ENCODE measurements at regions not wholly inside any gene's neighbourhood (a gene's known extent, or its start where the extent isn't known, plus 50 kb on each side); places are given as distances from the start of the nearest gene placed in this dataset.

DNA sequence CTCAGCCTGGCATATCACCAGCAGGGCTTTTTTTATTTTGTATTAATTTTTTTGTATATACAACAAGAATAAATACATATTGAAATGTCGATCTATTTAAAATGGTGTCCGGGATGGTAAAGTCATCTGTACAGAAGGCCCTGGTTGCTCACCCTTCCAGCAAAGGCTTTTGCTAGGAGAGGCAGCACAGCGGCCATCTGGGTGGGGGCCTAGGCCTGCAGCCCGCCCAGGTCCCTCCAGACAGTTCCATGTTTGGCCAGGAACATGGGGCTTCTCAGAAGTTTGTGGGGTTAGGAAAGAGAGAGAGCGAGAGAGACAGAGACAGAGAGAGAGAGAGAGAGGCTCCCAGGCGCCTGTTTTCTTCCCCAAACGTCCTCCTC is 152.6 kb upstream of the LYZL2 start:
- Mint-ChIP-seq H3K9me3 (no peaks in the 10 kb centered on the region), H3K36me3 (no peaks in the 10 kb centered on the region), H3K4me1 (peaks cover 22% of the 10 kb centered on the region), H3K27ac (no peak overlapping the region), H3K27me3 (ENCODE audit: low read depth) (peaks cover 28% of the 10 kb centered on the region), H3K4me3 (no peak overlapping the region)
- no peak for TF ChIP-seq CTCF (IDR thresholded peaks at IDR 0.05; ENCODE audit: unreplicated experiment)
- DNase-seq (ENCODE audit: low spot score in 2 of 2, unreplicated experiment in 2 of 2), result no peak

- Mint-ChIP-seq H3K27me3 (ENCODE audit: low read depth) (peaks cover 32% of the 10 kb centered on the region), H3K4me1 (peaks cover 22% of the 10 kb centered on the region), H3K4me3 (no peak overlapping the region), H3K36me3 (no peaks in the 10 kb centered on the region), H3K27ac (no peak overlapping the region), H3K9me3 (no peaks in the 10 kb centered on the region)
- no peak for TF ChIP-seq CTCF (IDR thresholded peaks at IDR 0.05; ENCODE audit: unreplicated experiment)
- DNase-seq (ENCODE audit: low spot score in 2 of 2, unreplicated experiment in 2 of 2), result no peak
Measured at GRCh38 chr10:30781670-30782121, 152.1 kb upstream of the LYZL2 start.

DNA sequence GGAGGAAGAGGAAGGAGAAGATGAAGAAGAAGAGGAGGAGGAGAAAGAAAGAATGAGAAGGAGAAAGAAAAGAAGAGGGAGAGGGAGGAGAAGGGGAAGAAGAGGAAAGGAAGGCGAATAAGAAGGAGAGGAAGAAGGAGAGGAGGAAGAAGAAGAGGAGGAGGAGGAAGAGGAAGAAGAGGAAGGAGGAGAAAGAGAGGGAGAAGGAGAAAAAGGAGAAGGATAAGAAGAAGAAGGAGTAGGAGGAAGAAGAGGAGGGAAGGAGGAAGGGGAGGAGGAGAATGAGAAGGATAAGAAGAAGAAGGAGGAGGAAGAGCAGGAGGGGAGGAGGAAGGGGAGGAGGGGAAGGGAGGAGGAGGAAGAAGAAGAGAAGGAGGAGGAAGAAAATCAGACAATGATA is 149.2 kb upstream of the LYZL2 start:
- Mint-ChIP-seq H3K27ac (no peak overlapping the region), H3K36me3 (no peaks in the 10 kb centered on the region), H3K4me3 (no peak overlapping the region), H3K27me3 (ENCODE audit: low read depth) (peaks cover 35% of the 10 kb centered on the region), H3K9me3 (no peaks in the 10 kb centered on the region), H3K4me1 (peaks cover 14% of the 10 kb centered on the region)
- no peak for DNase-seq (ENCODE audit: low spot score in 2 of 2, unreplicated experiment in 2 of 2)
- TF ChIP-seq CTCF (IDR thresholded peaks at IDR 0.05; ENCODE audit: unreplicated experiment), result no peak

DNA sequence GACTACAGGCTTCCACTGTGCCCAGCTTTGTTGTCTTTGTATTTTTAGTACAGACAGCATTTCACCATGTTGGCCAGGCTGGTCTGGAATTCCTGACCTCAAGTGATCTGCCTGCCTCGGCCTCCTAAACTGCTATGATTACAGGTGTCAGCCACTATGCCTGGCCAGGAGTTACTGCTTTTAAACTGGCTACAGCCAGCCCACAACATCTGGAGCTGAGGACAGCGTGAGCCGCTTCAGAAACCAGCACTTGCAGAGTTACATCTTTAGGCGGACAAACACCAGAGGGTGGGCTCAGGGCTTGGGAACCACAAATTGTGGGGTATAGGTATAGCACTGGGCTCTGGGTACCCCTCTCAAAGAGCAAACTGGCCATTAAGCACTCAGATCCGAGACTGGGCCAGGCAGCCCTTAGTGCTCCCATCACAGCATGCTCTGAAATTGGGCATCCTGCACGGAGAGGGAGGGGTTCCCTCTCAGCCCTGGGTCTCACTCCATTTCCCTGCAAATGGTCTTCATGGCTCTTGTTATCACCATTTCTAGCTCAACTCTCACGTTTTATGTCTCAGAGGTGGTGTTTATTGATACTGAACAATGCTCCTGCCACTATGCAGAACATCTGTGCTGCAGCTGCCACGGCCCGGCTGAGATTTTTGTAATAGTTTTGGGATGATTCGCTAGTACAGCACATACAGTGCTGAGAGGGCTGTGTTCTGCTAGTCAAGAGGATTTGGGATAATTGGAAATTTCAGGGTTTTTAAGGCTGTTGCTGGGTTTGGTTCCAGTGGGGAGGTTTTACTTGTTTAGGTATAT is 146.4 kb upstream of the LYZL2 start:
- no peak for TF ChIP-seq CTCF (IDR thresholded peaks at IDR 0.05; ENCODE audit: unreplicated experiment)
- peaks cover 5% of the 10 kb centered on the region for H3K9me3 Mint-ChIP-seq
- H3K27me3 Mint-ChIP-seq (ENCODE audit: low read depth), result peaks cover 34% of the 10 kb centered on the region
- H3K4me3 Mint-ChIP-seq, result no peak overlapping the region
- no peak for DNase-seq (ENCODE audit: low spot score in 2 of 2, unreplicated experiment in 2 of 2)
- H3K36me3 Mint-ChIP-seq, result no peaks in the 10 kb centered on the region
- H3K27ac Mint-ChIP-seq, result no peak overlapping the region
- H3K4me1 Mint-ChIP-seq, result peaks cover 3% of the 10 kb centered on the region

DNA sequence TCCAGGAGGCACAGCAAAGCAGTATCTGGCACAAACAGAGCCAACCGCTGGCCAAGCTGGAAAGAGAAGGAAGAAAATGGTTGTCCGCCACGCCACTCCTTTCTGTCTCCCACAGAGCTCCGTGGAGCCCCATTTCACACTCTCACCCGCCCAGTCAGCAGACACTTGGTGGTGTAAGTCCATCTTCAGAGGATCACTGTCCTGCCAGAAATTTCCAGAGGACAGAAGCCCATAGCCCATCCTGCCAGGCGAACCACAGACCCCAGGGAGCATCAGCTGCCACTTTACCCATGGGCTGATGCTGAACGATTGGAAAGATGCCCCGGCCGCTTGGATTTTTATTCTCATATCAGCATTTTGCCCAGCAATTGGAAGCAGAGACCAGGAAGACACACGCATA is 144.7 kb upstream of the LYZL2 start:
- DNase-seq (ENCODE audit: low spot score in 2 of 2, unreplicated experiment in 2 of 2), result no peak
- Mint-ChIP-seq H3K27ac (no peak overlapping the region), H3K4me1 (peaks cover 3% of the 10 kb centered on the region), H3K27me3 (ENCODE audit: low read depth) (peaks cover 24% of the 10 kb centered on the region), H3K9me3 (peaks cover 8% of the 10 kb centered on the region), H3K36me3 (no peaks in the 10 kb centered on the region), H3K4me3 (no peak overlapping the region)
- no peak for TF ChIP-seq CTCF (IDR thresholded peaks at IDR 0.05; ENCODE audit: unreplicated experiment)

All from mesothelial cell of epicardium (in vitro differentiated cells).